BLaER1 treated with 17β-estradiol and CSF1 and Interleukin-3, amounts not matched to agents 10 nM and 100 nM (cell line): ENCODE measurements at regions not wholly inside any gene's neighbourhood (a gene's known extent, or its start where the extent isn't known, plus 50 kb on each side); places are given as distances from the start of the nearest gene placed in this dataset.
"Not testable (repeated sequence)": the region's sequence is repeated elsewhere in the genome, so short reads cannot be mapped to it uniquely, and the experiment has no call there.

Experiments used
- H3K27ac ChIP-seq, 11 experiments: shearing (Covaris generic); formaldehyde crosslinking; 2 replicates each; pipeline ENCODE4 v1.8.1; 2022
- H3K27me3 ChIP-seq, 11 experiments: shearing (Covaris generic); formaldehyde crosslinking; 2 replicates each; pipeline ENCODE4 v1.8.1; 2022
- H3K36me3 ChIP-seq, 11 experiments: shearing (Covaris generic); formaldehyde crosslinking; 2 replicates each; pipeline ENCODE4 v1.8.1; 2022
- H3K4me1 ChIP-seq, 10 experiments: shearing (Covaris generic); formaldehyde crosslinking; 2 replicates each; pipeline ENCODE4 v1.8.1; 2022
- H3K4me2 ChIP-seq, 11 experiments: shearing (Covaris generic); formaldehyde crosslinking; 2 replicates each; pipeline ENCODE4 v1.8.1; 2022
- H3K4me3 ChIP-seq, 10 experiments: shearing (Covaris generic); formaldehyde crosslinking; 2 replicates each; pipeline ENCODE4 v1.8.1; 2022
- H3K9ac ChIP-seq, 11 experiments: shearing (Covaris generic); formaldehyde crosslinking; 2 replicates each; pipeline ENCODE4 v1.8.1; 2022
- H3K9me3 ChIP-seq, 11 experiments: shearing (Covaris generic); formaldehyde crosslinking; replicated peaks in 1 of 11; 2 replicates each; pipeline ENCODE4 v1.8.1; 2022
- H4K20me1 ChIP-seq, 11 experiments: shearing (Covaris generic); formaldehyde crosslinking; 2 replicates each; pipeline ENCODE4 v1.8.1; 2022
- Cebpa-rat ChIP-seq, 11 experiments: shearing (Covaris generic); IDR thresholded peaks; 2 replicates each; pipeline ENCODE4 v1.8.1; 2022

DNA sequence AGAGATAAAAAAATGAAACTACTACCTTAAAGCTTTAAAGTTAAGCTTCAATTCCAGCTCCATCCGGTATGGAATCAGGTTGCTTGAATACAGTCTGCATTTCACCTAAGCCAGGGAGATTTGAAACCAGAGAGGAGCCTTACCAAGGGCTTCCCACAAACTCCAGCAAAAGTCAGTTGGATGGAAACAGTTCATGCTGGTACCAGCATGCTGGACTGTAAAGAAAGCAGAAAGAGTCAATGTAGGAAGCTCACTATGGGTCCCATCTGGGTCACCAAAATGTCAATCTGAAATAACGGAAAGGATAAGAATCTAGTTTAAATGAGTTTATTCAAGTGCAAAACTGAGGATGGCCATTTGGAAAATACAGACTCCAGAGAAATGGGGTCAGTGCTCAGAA lies 65.3 kb downstream of the CDO1 start:
- Histone ChIP-seq H3K4me3 (no peak overlapping the region), H3K9ac (no peak overlapping the region), H3K27me3 (no peaks in the 10 kb centered on the region), H3K9me3 (peaks cover 0 to 12% (median 2%) of the 10 kb centered on the region in 11 experiments; a peak in 9 of 22 replicates), H3K4me1 (peaks cover 0 to 19% (median 0%) of the 10 kb centered on the region in 10 experiments; a peak in 7 of 20 replicates), H3K4me2 (peak overlapping the region in 5 of 11 experiments; percentile 5 to 42 (median 13); a peak in 4 of 22 replicates), H3K27ac (no peak overlapping the region), H4K20me1 (no peaks in the 10 kb centered on the region), H3K36me3 (no peaks in the 10 kb centered on the region)
- TF ChIP-seq Cebpa-rat (IDR thresholded peaks at IDR 0.05): no peak

GRCh38 chr5:115749016-115749415 lies 67.4 kb downstream of the CDO1 start:
- H3K36me3 ChIP-seq: no peaks in the 10 kb centered on the region
- H3K27ac ChIP-seq: no peak overlapping the region
- no peak overlapping the region for H3K4me2 ChIP-seq
- TF ChIP-seq Cebpa-rat (IDR thresholded peaks at IDR 0.05): no peak
- H4K20me1 ChIP-seq: no peaks in the 10 kb centered on the region
- H3K4me1 ChIP-seq: peaks cover 0 to 19% (median 0%) of the 10 kb centered on the region in 10 experiments; a peak in 7 of 20 replicates
- no peak overlapping the region for H3K9ac ChIP-seq
- peaks cover 18 to 33% (median 24%) of the 10 kb centered on the region in 11 experiments for H3K9me3 ChIP-seq
- no peaks in the 10 kb centered on the region for H3K27me3 ChIP-seq
- H3K4me3 ChIP-seq: no peak overlapping the region

DNA sequence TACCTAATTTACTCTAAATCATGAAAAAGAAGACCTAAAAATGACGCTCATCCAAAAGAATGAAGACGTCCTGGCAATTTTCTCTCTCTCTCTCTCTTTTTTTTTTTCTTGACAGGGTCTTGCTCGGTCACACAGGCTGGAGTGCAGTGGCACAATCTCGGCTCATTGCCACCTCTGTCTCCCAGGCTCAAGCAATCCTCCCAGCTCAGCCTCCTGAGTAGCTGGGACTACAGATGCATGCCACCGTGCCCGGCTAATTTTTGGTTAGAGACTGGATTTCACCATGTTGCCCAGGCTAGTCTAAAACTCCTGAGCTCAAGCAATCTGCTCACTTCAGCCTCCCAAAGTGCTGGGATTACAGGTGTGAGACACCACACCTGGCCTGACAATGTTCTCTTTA lies 77.2 kb downstream of the CDO1 start:
- H3K27me3 ChIP-seq, H3K4me3 ChIP-seq, H3K4me2 ChIP-seq, H3K36me3 ChIP-seq, H4K20me1 ChIP-seq, H3K27ac ChIP-seq, H3K9ac ChIP-seq: not testable (repeated sequence)
- peaks cover 0 to 32% (median 26%) of the 10 kb centered on the region in 10 experiments; a peak in 16 of 20 replicates for H3K4me1 ChIP-seq
- peaks cover 11 to 26% (median 18%) of the 10 kb centered on the region in 11 experiments; a peak in 20 of 22 replicates for H3K9me3 ChIP-seq

DNA sequence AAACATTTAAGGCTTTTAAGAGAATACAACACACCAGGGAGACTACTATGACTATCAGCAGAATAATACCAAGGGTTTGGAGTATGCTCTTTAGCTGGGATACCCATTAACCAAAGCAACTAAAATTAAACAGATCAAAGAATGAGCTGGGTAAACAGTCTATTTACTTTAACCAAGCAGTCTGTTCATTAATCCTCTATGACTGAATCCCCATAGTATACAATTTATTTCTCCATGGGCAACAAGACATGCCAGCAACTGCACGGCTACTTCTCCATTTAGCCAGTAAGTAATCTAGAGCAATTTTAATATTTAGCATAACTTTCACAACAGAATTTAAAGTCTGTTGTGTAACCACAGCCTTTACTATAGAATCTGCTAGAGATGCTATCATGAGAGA lies 77.6 kb downstream of the CDO1 start:
- TF ChIP-seq Cebpa-rat (IDR thresholded peaks at IDR 0.05): no peak
- Histone ChIP-seq H3K27me3 (no peaks in the 10 kb centered on the region), H3K9me3 (peaks cover 7 to 22% (median 14%) of the 10 kb centered on the region in 11 experiments; a peak in 17 of 22 replicates), H3K4me3 (no peak overlapping the region), H3K36me3 (no peaks in the 10 kb centered on the region), H4K20me1 (no peaks in the 10 kb centered on the region), H3K9ac (no peak overlapping the region), H3K4me2 (no peak overlapping the region), H3K4me1 (peaks cover 0 to 36% (median 30%) of the 10 kb centered on the region in 10 experiments; a peak in 16 of 20 replicates), H3K27ac (no peak overlapping the region)

- Histone ChIP-seq H4K20me1 (no peaks in the 10 kb centered on the region), H3K9me3 (peaks cover 0 to 9% (median 4%) of the 10 kb centered on the region in 11 experiments; a peak in 9 of 22 replicates), H3K4me2 (no peak overlapping the region), H3K27ac (no peak overlapping the region), H3K4me3 (no peak overlapping the region), H3K4me1 (peaks cover 0 to 50% (median 42%) of the 10 kb centered on the region in 10 experiments; a peak in 17 of 20 replicates), H3K9ac (no peak overlapping the region), H3K27me3 (no peaks in the 10 kb centered on the region), H3K36me3 (no peaks in the 10 kb centered on the region)
- TF ChIP-seq Cebpa-rat (IDR thresholded peaks at IDR 0.05): no peak
These were observed 79.0 kb downstream of the CDO1 start for GRCh38 chr5:115737452-115737851.

DNA sequence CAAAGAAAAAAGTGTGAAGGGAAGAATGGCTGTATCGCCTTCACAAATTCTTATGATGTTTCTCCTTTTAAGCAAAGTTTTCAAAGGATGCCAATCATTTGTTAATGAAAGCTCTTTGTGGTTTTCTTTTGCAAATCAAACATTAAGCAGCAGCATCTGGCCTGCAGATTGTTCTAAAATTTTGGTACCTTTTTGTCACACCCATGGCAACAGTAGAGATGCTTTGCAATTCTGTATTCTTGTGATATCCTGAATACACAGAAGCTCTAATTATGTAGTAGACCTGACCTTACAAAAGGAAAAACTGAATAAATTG lies 79.8 kb downstream of the CDO1 start:
- H3K27ac ChIP-seq: no peak overlapping the region
- H3K4me3 ChIP-seq: no peak overlapping the region
- H3K36me3 ChIP-seq: no peaks in the 10 kb centered on the region
- H3K9me3 ChIP-seq: peaks cover 0 to 9% (median 4%) of the 10 kb centered on the region in 11 experiments; a peak in 6 of 22 replicates
- no peaks in the 10 kb centered on the region for H4K20me1 ChIP-seq
- TF ChIP-seq Cebpa-rat (IDR thresholded peaks at IDR 0.05): no peak
- H3K4me1 ChIP-seq: peaks cover 0 to 55% (median 42%) of the 10 kb centered on the region in 10 experiments; a peak in 17 of 20 replicates
- no peak overlapping the region for H3K9ac ChIP-seq
- H3K4me2 ChIP-seq: peak overlapping the region in 5 of 11 experiments; percentile 36 to 87 (median 77); a peak in 8 of 22 replicates
- H3K27me3 ChIP-seq: no peaks in the 10 kb centered on the region

- Histone ChIP-seq H3K9me3 (peaks cover 0 to 7% (median 4%) of the 10 kb centered on the region in 11 experiments; a peak in 6 of 22 replicates), H3K9ac (no peak overlapping the region), H3K4me2 (peak overlapping the region in 9 of 11 experiments; percentile 38 to 87 (median 66); a peak in 17 of 22 replicates), H3K4me1 (peaks cover 0 to 55% (median 42%) of the 10 kb centered on the region in 10 experiments; a peak in 17 of 20 replicates), H3K27ac (peak overlapping the region in 1 of 11 experiments; percentile 70; a peak in 1 of 22 replicates), H4K20me1 (no peaks in the 10 kb centered on the region), H3K36me3 (no peaks in the 10 kb centered on the region), H3K4me3 (no peak overlapping the region), H3K27me3 (no peaks in the 10 kb centered on the region)
- no peak; a peak in 1 of 22 replicates for TF ChIP-seq Cebpa-rat (IDR thresholded peaks at IDR 0.05)
These were observed 80.3 kb downstream of the CDO1 start for GRCh38 chr5:115736004-115736689.

DNA sequence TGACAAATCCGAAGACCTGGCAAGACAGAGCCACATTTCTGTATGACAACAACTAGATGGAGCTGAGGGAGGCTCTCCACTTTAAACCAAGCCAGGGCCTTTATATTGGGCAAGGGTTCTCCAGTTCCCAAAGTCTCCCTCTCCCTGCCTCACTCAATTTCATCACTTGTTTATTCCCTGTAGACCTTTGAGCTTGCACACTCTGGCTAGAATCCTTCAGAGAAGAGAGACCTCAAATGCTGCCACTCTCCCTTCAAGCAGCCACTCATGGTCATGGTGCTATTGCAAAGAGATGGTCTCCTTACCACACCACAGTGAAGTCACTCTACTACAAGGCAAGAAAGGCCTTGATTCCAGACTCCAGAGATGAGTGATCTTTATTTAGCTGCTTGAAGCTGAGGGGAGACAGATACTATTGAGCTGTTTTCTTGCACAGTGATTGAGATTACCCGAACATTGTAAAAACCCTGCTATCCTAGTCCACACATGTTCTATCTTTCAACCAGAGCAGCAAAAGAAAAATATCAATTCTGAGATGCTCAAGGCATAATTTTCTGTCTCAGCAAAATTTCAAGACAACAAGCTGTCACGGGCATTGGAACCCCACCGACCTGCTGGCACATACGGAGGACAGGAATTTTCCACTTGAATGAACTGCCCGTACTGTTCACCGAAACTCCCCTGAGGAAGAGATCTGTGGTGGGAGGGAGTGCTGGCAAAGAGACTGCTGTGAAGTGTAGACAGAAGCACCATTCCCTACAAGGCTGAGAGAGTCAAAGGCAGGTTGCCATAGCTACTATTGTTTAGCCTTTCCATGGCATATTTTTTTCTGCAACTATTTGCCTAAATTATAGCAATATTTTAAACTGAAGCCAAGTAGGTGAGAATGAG lies 81.1 kb downstream of the CDO1 start:
- TF ChIP-seq Cebpa-rat (IDR thresholded peaks at IDR 0.05): peak in 2 of 11 experiments; percentile 24 to 57; a peak in 2 of 22 replicates
- peak overlapping the region in 10 of 11 experiments; percentile 4 to 87 (median 62); a peak in 18 of 22 replicates for H3K4me2 ChIP-seq
- no peaks in the 10 kb centered on the region for H3K27me3 ChIP-seq
- H4K20me1 ChIP-seq: no peaks in the 10 kb centered on the region
- H3K9me3 ChIP-seq: peaks cover 0 to under 1% (median 0%) of the 10 kb centered on the region in 11 experiments; a peak in 3 of 22 replicates
- H3K4me3 ChIP-seq: no peak overlapping the region
- no peak overlapping the region for H3K9ac ChIP-seq
- H3K4me1 ChIP-seq: peaks cover 0 to 55% (median 42%) of the 10 kb centered on the region in 10 experiments; a peak in 17 of 20 replicates
- no peaks in the 10 kb centered on the region for H3K36me3 ChIP-seq
- peak overlapping the region in 2 of 11 experiments; percentile 7 to 70; a peak in 3 of 22 replicates for H3K27ac ChIP-seq
